Loucy (cell line): ENCODE measurements at regions not wholly inside any gene's neighbourhood (a gene's known extent, or its start where the extent isn't known, plus 50 kb on each side); places are given as distances from the start of the nearest gene placed in this dataset.

ENCODE experiments used
- H2AFZ ChIP-seq: fragments of 200-600 bp; sonication (generic); 2 replicates; pipeline ENCODE4 v1.6.0; 2016; ENCODE audit warnings: antibody characterized with exemption, mild to moderate bottlenecking, low read length, moderate library complexity
- H3F3A ChIP-seq: fragments of 200-600 bp; 2 replicates; pipeline ENCODE4 v1.6.0; 2016; ENCODE audit warnings: antibody characterized with exemption, low read depth, mild to moderate bottlenecking
- H3K27me3 ChIP-seq: fragments of 200-600 bp; sonication (generic); 2 replicates; pipeline ENCODE4 v1.6.1; 2014; ENCODE audit warnings: low read length, mild to moderate bottlenecking; ENCODE audit not compliant: insufficient read depth, poor library complexity, severe bottlenecking
- H3K36me3 ChIP-seq: fragments of 200-600 bp; sonication (generic); 2 replicates; pipeline ENCODE4 v1.6.1; 2016; ENCODE audit warnings: low read length; ENCODE audit not compliant: insufficient read depth
- H3K4me1 ChIP-seq: fragments of 200-600 bp; sonication (generic); 2 replicates; pipeline ENCODE4 v1.5.1; 2014; ENCODE audit warnings: low read length, mild to moderate bottlenecking; ENCODE audit not compliant: insufficient read depth, poor library complexity, severe bottlenecking
- H3K4me2 ChIP-seq: fragments of 200-600 bp; sonication (generic); 2 replicates; pipeline ENCODE4 v1.6.0; 2014; ENCODE audit warnings: antibody characterized with exemption, low read length, low read depth, mild to moderate bottlenecking; ENCODE audit not compliant: poor library complexity, severe bottlenecking
- H3K4me3 ChIP-seq: fragments of 200-600 bp; sonication (generic); 2 replicates; pipeline ENCODE4 v1.5.1; 2014; ENCODE audit warnings: low read length, mild to moderate bottlenecking, mixed read lengths; ENCODE audit not compliant: poor library complexity, severe bottlenecking
- H3K79me2 ChIP-seq: fragments of 200-600 bp; sonication (generic); 2 replicates; pipeline ENCODE4 v1.6.1; 2014; ENCODE audit warnings: low read length; ENCODE audit not compliant: insufficient read depth
- H3K9ac ChIP-seq: fragments of 200-600 bp; sonication (generic); 2 replicates; pipeline ENCODE4 v1.6.0; 2014; ENCODE audit warnings: mild to moderate bottlenecking, low read depth, low read length, moderate library complexity; ENCODE audit not compliant: poor library complexity, severe bottlenecking
- H3K9me2 ChIP-seq: fragments of 200-600 bp; sonication (generic); replicated peaks from 2 replicates; pipeline ENCODE4 v1.6.1; 2016; ENCODE audit warnings: low read depth, low read length, mixed read lengths
- H3K9me3 ChIP-seq: fragments of 200-600 bp; sonication (generic); 2 replicates; pipeline ENCODE4 v1.6.1; 2014; ENCODE audit warnings: mild to moderate bottlenecking, antibody characterized with exemption, low read length, low read depth; ENCODE audit not compliant: insufficient read depth
- H4K20me1 ChIP-seq: fragments of 200-600 bp; sonication (generic); 2 replicates; pipeline ENCODE4 v1.6.0; 2014; ENCODE audit warnings: antibody characterized with exemption, low read length, mild to moderate bottlenecking; ENCODE audit not compliant: insufficient read depth, poor library complexity, severe bottlenecking
- EZH2phosphoT487 ChIP-seq: fragments of 200-600 bp; IDR thresholded peaks from 2 replicates; pipeline ENCODE4 v1.6.1; 2018; ENCODE audit warnings: antibody characterized with exemption, mild to moderate bottlenecking, moderate library complexity, borderline replicate concordance
- TF ChIP-seq, protein P1 (sequence below): fragments of 200-600 bp; sonication (generic); conservative IDR thresholded peaks from 2 replicates; pipeline ENCODE4 v1.5.1; 2014; ENCODE audit warnings: mild to moderate bottlenecking, antibody characterized with exemption, low read length

DNA sequence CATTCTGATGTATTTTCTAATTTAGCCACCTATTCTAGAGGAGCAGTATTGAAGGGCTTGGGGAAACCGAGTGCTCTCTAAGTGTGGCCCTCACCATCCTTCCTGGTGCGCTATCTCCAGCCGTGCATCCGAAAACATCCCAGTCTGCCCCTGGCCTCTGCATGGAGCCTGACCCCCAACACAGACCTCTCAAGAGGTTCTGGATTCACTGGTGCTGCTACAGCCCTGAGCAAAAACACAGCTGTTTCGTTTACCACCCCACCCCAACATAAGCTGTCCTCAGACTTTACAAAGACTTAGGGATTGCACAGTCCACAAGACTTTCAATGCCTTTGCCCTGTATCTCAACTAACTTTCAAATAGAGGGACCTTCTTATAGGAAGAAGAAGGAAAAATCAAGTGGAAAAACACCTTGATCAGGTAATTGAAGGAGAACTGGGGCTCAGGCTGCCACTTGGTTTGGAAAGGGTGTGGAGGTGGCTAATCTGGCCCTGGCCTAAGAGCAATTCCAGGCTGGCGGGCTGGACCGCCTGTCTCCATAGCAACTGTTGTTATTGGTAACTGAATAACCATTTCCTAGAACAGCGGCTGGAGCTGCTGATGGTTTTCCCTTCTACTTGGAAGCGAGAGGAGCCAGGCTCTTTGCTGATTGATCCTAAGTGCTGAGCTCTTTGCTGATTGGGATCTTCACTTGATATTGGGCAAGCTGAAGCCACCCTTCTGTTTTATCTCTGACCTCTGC is 90.2 kb upstream of the TOX2 start:
- H3K4me3 ChIP-seq = no peak overlapping the region
- H3F3A ChIP-seq = no peaks in the 10 kb centered on the region
- no peaks in the 10 kb centered on the region for H3K36me3 ChIP-seq
- no peaks in the 10 kb centered on the region for H3K4me1 ChIP-seq
- H3K9me2 ChIP-seq = no peaks in the 10 kb centered on the region
- no peaks in the 10 kb centered on the region for H3K9me3 ChIP-seq
- TF ChIP-seq EZH2phosphoT487 = no peak
- TF ChIP-seq, protein P1, sequence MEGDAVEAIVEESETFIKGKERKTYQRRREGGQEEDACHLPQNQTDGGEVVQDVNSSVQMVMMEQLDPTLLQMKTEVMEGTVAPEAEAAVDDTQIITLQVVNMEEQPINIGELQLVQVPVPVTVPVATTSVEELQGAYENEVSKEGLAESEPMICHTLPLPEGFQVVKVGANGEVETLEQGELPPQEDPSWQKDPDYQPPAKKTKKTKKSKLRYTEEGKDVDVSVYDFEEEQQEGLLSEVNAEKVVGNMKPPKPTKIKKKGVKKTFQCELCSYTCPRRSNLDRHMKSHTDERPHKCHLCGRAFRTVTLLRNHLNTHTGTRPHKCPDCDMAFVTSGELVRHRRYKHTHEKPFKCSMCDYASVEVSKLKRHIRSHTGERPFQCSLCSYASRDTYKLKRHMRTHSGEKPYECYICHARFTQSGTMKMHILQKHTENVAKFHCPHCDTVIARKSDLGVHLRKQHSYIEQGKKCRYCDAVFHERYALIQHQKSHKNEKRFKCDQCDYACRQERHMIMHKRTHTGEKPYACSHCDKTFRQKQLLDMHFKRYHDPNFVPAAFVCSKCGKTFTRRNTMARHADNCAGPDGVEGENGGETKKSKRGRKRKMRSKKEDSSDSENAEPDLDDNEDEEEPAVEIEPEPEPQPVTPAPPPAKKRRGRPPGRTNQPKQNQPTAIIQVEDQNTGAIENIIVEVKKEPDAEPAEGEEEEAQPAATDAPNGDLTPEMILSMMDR = no peak
- no peak overlapping the region for H2AFZ ChIP-seq
- no peaks in the 10 kb centered on the region for H3K79me2 ChIP-seq
- no peak overlapping the region for H3K9ac ChIP-seq
- H3K27me3 ChIP-seq = no peaks in the 10 kb centered on the region
- H3K4me2 ChIP-seq = no peak overlapping the region
- H4K20me1 ChIP-seq = no peaks in the 10 kb centered on the region

DNA sequence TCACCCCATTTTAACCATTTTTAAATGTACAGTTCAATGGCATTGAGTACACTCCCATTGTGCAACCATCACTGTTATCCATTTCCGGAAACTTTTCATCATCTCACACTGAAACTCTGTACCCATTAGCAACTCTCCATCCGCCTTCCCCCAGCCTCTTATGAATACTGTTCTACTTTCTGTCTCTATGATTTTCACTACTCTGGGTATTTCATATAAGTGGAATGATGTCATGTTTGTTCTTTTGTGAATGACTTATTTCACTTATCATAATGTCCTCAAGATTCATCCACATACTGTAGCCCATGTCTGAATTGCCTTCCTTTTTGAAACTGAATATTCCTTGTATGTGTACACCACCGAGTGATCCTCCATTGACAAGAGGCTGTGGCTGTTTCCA is 92.9 kb upstream of the TOX2 start:
- Histone ChIP-seq H3K4me1 (no peaks in the 10 kb centered on the region), H3K4me3 (no peak overlapping the region), H3K9ac (no peak overlapping the region), H4K20me1 (no peaks in the 10 kb centered on the region), H3F3A (no peaks in the 10 kb centered on the region), H3K36me3 (no peaks in the 10 kb centered on the region), H3K79me2 (no peaks in the 10 kb centered on the region), H3K27me3 (no peaks in the 10 kb centered on the region), H3K9me2 (no peaks in the 10 kb centered on the region), H2AFZ (no peak overlapping the region), H3K4me2 (no peak overlapping the region), H3K9me3 (no peaks in the 10 kb centered on the region)
- no peak for TF ChIP-seq EZH2phosphoT487

DNA sequence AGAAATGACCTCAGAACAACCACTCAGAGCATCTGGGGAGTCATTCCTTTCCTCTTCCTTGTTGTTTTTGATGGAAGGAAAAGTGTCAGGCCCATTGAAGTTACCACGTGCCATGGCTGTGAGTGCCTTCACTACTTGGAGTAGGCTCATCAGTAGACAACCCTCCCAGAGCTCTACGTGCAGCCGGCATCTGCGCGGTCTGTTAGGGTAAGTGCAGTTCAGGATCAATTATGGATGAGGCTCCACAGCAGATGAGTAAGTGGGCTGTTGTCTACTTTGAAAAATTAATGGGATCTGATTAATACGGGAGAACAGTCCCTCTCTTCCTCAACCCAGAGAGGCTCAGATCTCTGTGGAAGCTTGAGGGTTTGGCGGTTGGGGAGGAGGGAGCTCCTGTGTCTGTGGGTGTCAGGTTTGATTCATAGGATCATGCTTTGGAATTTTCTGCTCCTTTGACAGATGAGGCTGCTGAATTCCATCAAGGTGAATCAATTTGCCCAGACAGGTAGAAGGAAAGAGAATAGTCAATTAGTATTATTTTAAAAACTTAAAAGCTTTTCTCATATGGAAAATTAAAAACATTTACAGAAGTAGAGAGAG is 93.8 kb upstream of the TOX2 start:
- H3K9me2 ChIP-seq = no peaks in the 10 kb centered on the region
- H3F3A ChIP-seq = no peaks in the 10 kb centered on the region
- no peaks in the 10 kb centered on the region for H3K4me1 ChIP-seq
- H3K9me3 ChIP-seq = no peaks in the 10 kb centered on the region
- H3K4me2 ChIP-seq = no peak overlapping the region
- H2AFZ ChIP-seq = no peak overlapping the region
- H3K4me3 ChIP-seq = no peak overlapping the region
- no peak overlapping the region for H3K9ac ChIP-seq
- H4K20me1 ChIP-seq = no peaks in the 10 kb centered on the region
- H3K79me2 ChIP-seq = no peaks in the 10 kb centered on the region
- no peaks in the 10 kb centered on the region for H3K36me3 ChIP-seq
- no peaks in the 10 kb centered on the region for H3K27me3 ChIP-seq
- TF ChIP-seq, protein P1 = no peak
- no peak for TF ChIP-seq EZH2phosphoT487

DNA sequence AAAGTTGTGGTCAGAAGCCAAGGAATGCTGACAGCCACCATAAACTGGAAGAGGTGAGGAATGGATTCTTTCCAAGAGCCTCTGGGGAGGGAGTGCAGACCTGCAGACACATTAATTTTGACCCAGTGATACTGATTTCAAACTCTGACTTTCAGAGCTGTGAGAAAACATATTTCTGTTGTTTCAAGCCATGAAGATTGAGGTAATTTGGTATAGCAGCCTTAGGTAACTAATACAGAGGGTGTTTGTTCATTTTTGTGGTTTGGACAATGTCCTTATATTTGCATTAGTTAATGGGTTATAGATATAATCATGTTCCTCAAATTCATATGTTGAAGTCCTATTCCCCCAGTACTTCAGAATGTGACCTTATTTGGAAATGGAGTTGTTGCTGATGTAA is 85.4 kb upstream of the GTSF1L start:
- Histone ChIP-seq H3K4me1 (no peaks in the 10 kb centered on the region), H3K4me3 (no peak overlapping the region), H3K9me2 (no peaks in the 10 kb centered on the region), H2AFZ (no peak overlapping the region), H3F3A (no peaks in the 10 kb centered on the region), H3K9ac (no peak overlapping the region), H3K27me3 (peaks cover 5% of the 10 kb centered on the region), H3K9me3 (peaks cover 14% of the 10 kb centered on the region; the same call in 1 of the 2 replicates), H3K36me3 (no peaks in the 10 kb centered on the region), H4K20me1 (no peaks in the 10 kb centered on the region), H3K4me2 (no peak overlapping the region), H3K79me2 (no peaks in the 10 kb centered on the region)
- TF ChIP-seq EZH2phosphoT487 = no peak
- TF ChIP-seq, protein P1 = no peak
